GM12878 (cell line): ENCODE measurements at regions not wholly inside any gene's neighbourhood (a gene's known extent, or its start where the extent isn't known, plus 50 kb on each side); places are given as distances from the start of the nearest gene placed in this dataset.

Experiments used
- ATAC-seq: fragments of 200-7000 bp; cut with Tn5 transposase; 3 replicates; pipeline ENCODE4 v1.9.1; 2020; ENCODE audit warnings: mild to moderate bottlenecking, moderate library complexity
- BruUV-seq: library from RNA; stranded (reverse); fragments of 400-500 nt; replicated peaks from 2 replicates; lab custom pipeline; 2021; lab: Mats Ljungman, UMichigan
- CTCF ChIA-PET: fragments of 300-600 bp; sonication (Branson Sonifier 250); formaldehyde crosslinking; extraction: SDS; loops from one replicate; lab custom pipeline; 2021; ENCODE audit warnings: inconsistent platforms; lab: Yijun Ruan, JAX
- POLR2A ChIA-PET: fragments of 350-600 bp; formaldehyde crosslinking; extraction: SDS; loops from one replicate; lab custom pipeline; 2021; ENCODE audit warnings: inconsistent platforms; lab: Charles Lee
- RAD21 ChIA-PET: fragments of 300-600 bp; sonication (Branson Sonifier 250); formaldehyde crosslinking; loops from one replicate; lab custom pipeline; 2023; ENCODE audit warnings: antibody characterized with exemption; ENCODE audit not compliant: unreplicated experiment; lab: Charles Lee
- SMC1A ChIA-PET: fragments of 300-600 bp; sonication (Branson Sonifier 250); formaldehyde crosslinking; loops from one replicate; lab custom pipeline; 2023; ENCODE audit not compliant: unreplicated experiment, uncharacterized antibody; lab: Charles Lee
- DNase-seq: peaks from one replicate; pipeline ENCODE4 v3.0.0-alpha.2; 2011; ENCODE audit warnings: low read depth, low spot score
- FAIRE-seq: peaks from 3 replicates; lab custom pipeline; 2011; peaks lifted over from hg19 to GRCh38; lab: Jason Lieb, UNC
- H2AFZ ChIP-seq: 2 replicates; pipeline ENCODE4 v1.6.0; 2011; ENCODE audit warnings: low read depth, low read length, control low read depth; ENCODE audit not compliant: control insufficient read depth
- H3K27ac ChIP-seq: 2 replicates; pipeline ENCODE4 v1.5.1; 2011; ENCODE audit warnings: control low read depth; ENCODE audit not compliant: control insufficient read depth, insufficient read depth
- H3K27me3 ChIP-seq, 2 experiments: replicated peaks in 1 of 2; 2 replicates each; pipeline versions ENCODE4 v1.6.0 to v1.6.1; 2011; ENCODE audit warnings: low read length in 1 of 2; ENCODE audit not compliant: control insufficient read depth in 2 of 2, insufficient read depth in 2 of 2
- H3K36me3 ChIP-seq, 2 experiments: 2 replicates each; pipeline ENCODE4 v1.5.1; 2011; ENCODE audit warnings: low read length in 1 of 2; ENCODE audit not compliant: control insufficient read depth in 2 of 2, insufficient read depth in 2 of 2
- H3K4me1 ChIP-seq: 2 replicates; pipeline ENCODE4 v1.6.1; 2011; ENCODE audit warnings: mild to moderate bottlenecking, low read length, moderate library complexity, mixed read lengths; ENCODE audit not compliant: control insufficient read depth, insufficient read depth
- H3K4me2 ChIP-seq: 2 replicates; pipeline ENCODE4 v1.6.0; 2011; ENCODE audit warnings: control low read depth; ENCODE audit not compliant: control insufficient read depth, insufficient read depth
- H3K4me3 ChIP-seq: fragments of 200-600 bp; sonication (generic); 2 replicates; pipeline ENCODE4 v1.5.1; 2016
- H3K79me2 ChIP-seq: 2 replicates; pipeline ENCODE4 v1.6.0; 2011; ENCODE audit warnings: low read length; ENCODE audit not compliant: control insufficient read depth, insufficient read depth
- H3K9ac ChIP-seq: 2 replicates; pipeline ENCODE4 v1.8.0; 2011; ENCODE audit warnings: low read length, control low read depth, mixed read lengths; ENCODE audit not compliant: control insufficient read depth, insufficient read depth
- H3K9me3 ChIP-seq: replicated peaks from 3 replicates; pipeline ENCODE4 v1.5.1; 2011; ENCODE audit warnings: mild to moderate bottlenecking, low read length; ENCODE audit not compliant: control insufficient read depth, insufficient read depth
- H4K20me1 ChIP-seq: 2 replicates; pipeline ENCODE4 v1.6.0; 2011; ENCODE audit not compliant: control insufficient read depth, insufficient read depth
- CREM ChIP-seq: IDR thresholded peaks from 2 replicates; pipeline ENCODE4 v1.6.1; 2014; ENCODE audit warnings: antibody characterized with exemption, low read depth
- KAT2A ChIP-seq: conservative IDR thresholded peaks from 2 replicates; pipeline ENCODE4 v1.6.1; 2011; ENCODE audit warnings: low read depth, low read length; ENCODE audit not compliant: control insufficient read depth
- NFXL1 ChIP-seq: fragments of 450-650 bp; IDR thresholded peaks from 2 replicates; pipeline ENCODE4 v1.6.1; 2017; ENCODE audit warnings: antibody characterized with exemption, mild to moderate bottlenecking, borderline replicate concordance
- SMAD5 ChIP-seq: IDR thresholded peaks from 2 replicates; pipeline ENCODE4 v1.6.1; 2016; ENCODE audit warnings: antibody characterized with exemption, low read depth
- TAF1 ChIP-seq: IDR thresholded peaks from 2 replicates; pipeline ENCODE4 v1.6.1; 2011; ENCODE audit warnings: mild to moderate bottlenecking, low read depth, low read length, borderline replicate concordance
- ZNF274 ChIP-seq: IDR thresholded peaks from one replicate; pipeline ENCODE4 v1.8.0; 2011; ENCODE audit not compliant: insufficient read length, insufficient read depth
- ZNF384 ChIP-seq: IDR thresholded peaks from 2 replicates; pipeline ENCODE4 v1.6.1; 2012; ENCODE audit warnings: low read depth, mild to moderate bottlenecking, low read length, improper control_type of control experiment, borderline replicate concordance
- WGBS: methylation state at CpG from one replicate; pipeline ENCODE4 v1.1.6; 2016; ENCODE audit warnings: low lambda C conversion rate; ENCODE audit not compliant: insufficient replicate concordance, insufficient coverage; ENCODE audit errors: missing lambda C conversion rate; 5-methylcytosine and 5-hydroxymethylcytosine counted together
- in situ Hi-C: fragments of 300-500 bp; cut with MboI; formaldehyde crosslinking; loops from 9 replicates; pipeline ENCODE4 v1.14.3; 2018; ENCODE audit warnings: mixed read lengths
- intact Hi-C: fragments of 100-400 bp; cut with micrococcal nuclease; formaldehyde crosslinking; loops from one replicate; pipeline ENCODE4 v1.14.2; 2022; ENCODE audit not compliant: unreplicated experiment
- TF ChIP-seq, protein P1 (sequence below), 3 experiments: IDR thresholded peaks in 2 of 3; conservative IDR thresholded peaks in 1 of 3; 2 replicates each; pipeline ENCODE4 v1.5.1; 2011; ENCODE audit warnings: low read depth in 3 of 3, low read length in 3 of 3, mild to moderate bottlenecking in 3 of 3, control low read depth in 2 of 3, moderate library complexity in 2 of 3, inconsistent platforms in 1 of 3, mixed read lengths in 1 of 3; ENCODE audit not compliant: control insufficient read depth in 2 of 3, insufficient read depth in 1 of 3; ENCODE audit errors: extremely low read depth in 1 of 3

GRCh38 chr13:107099661-107100060, 531.7 kb upstream of the ARGLU1 start:
- Histone ChIP-seq H3K4me2 (no peak overlapping the region), H3K9me3 (no peaks in the 10 kb centered on the region), H4K20me1 (no peaks in the 10 kb centered on the region), H3K79me2 (no peaks in the 10 kb centered on the region), H3K9ac (no peak overlapping the region), H3K4me3 (no peak overlapping the region), H3K4me1 (no peaks in the 10 kb centered on the region), H3K27ac (no peak overlapping the region), H3K27me3 (no peaks in the 10 kb centered on the region), H2AFZ (no peak overlapping the region), H3K36me3 (no peaks in the 10 kb centered on the region)
- FAIRE-seq (no peak), DNase-seq (no peak), ATAC-seq (no peak)
- ChIA-PET SMC1A (no interaction called here), CTCF (no interaction called here), POLR2A (no interaction called here), RAD21 (no interaction called here)
- BruUV-seq: no TSS peak
- WGBS: 42% methylated on average over 3 of the region's 3 CpGs
- in situ Hi-C loops: no loop called here
- intact Hi-C loops: no loop called here
- no peak for TF ChIP-seq KAT2A
- TF ChIP-seq, protein P1, sequence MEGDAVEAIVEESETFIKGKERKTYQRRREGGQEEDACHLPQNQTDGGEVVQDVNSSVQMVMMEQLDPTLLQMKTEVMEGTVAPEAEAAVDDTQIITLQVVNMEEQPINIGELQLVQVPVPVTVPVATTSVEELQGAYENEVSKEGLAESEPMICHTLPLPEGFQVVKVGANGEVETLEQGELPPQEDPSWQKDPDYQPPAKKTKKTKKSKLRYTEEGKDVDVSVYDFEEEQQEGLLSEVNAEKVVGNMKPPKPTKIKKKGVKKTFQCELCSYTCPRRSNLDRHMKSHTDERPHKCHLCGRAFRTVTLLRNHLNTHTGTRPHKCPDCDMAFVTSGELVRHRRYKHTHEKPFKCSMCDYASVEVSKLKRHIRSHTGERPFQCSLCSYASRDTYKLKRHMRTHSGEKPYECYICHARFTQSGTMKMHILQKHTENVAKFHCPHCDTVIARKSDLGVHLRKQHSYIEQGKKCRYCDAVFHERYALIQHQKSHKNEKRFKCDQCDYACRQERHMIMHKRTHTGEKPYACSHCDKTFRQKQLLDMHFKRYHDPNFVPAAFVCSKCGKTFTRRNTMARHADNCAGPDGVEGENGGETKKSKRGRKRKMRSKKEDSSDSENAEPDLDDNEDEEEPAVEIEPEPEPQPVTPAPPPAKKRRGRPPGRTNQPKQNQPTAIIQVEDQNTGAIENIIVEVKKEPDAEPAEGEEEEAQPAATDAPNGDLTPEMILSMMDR (IDR thresholded peaks at IDR 0.05 in 2 of 3, conservative IDR thresholded peaks at IDR 0.05 in 1 of 3; ENCODE audit: control insufficient read depth in 2 of 3, extremely low read depth in 1 of 3, insufficient read depth in 1 of 3, low read depth in 3 of 3, low read length in 3 of 3): no peak
- no peak for TF ChIP-seq ZNF274
- TF ChIP-seq CREM: no peak
- TF ChIP-seq TAF1: no peak
- no peak for TF ChIP-seq SMAD5
- TF ChIP-seq ZNF384: no peak
- no peak for TF ChIP-seq NFXL1
